Hepatocyte (in vitro differentiated cells): ENCODE measurements at regions not wholly inside any gene's neighbourhood (a gene's known extent, or its start where the extent isn't known, plus 50 kb on each side); places are given as distances from the start of the nearest gene placed in this dataset.

Source experiments
- DNase-seq: peaks from one replicate; pipeline ENCODE4 v3.0.0-alpha.2; 2016; ENCODE audit warnings: low spot score
- H2AFZ ChIP-seq: fragments of 200-600 bp; sonication (generic); 2 replicates; pipeline ENCODE4 v1.6.0; 2016; ENCODE audit warnings: antibody characterized with exemption, mild to moderate bottlenecking
- H3K27ac ChIP-seq: fragments of 200-600 bp; sonication (generic); 2 replicates; pipeline ENCODE4 v1.5.1; 2016; ENCODE audit warnings: mild to moderate bottlenecking
- H3K27me3 ChIP-seq: fragments of 200-600 bp; sonication (generic); 2 replicates; pipeline ENCODE4 v1.6.1; 2016
- H3K36me3 ChIP-seq: fragments of 200-600 bp; sonication (generic); replicated peaks from 2 replicates; pipeline ENCODE4 v1.5.1; 2016; ENCODE audit warnings: low read depth; ENCODE audit not compliant: insufficient read depth
- H3K4me1 ChIP-seq: fragments of 200-600 bp; sonication (generic); 2 replicates; pipeline ENCODE4 v1.5.1; 2016; ENCODE audit warnings: mild to moderate bottlenecking, moderate library complexity; ENCODE audit not compliant: insufficient read depth
- H3K4me2 ChIP-seq: fragments of 200-600 bp; sonication (generic); 2 replicates; pipeline ENCODE4 v1.6.0; 2016
- H3K4me3 ChIP-seq: fragments of 200-600 bp; sonication (generic); 2 replicates; pipeline ENCODE4 v1.5.1; 2016; ENCODE audit warnings: mild to moderate bottlenecking
- H3K79me2 ChIP-seq: fragments of 200-600 bp; sonication (generic); 2 replicates; pipeline ENCODE4 v1.6.0; 2017; ENCODE audit warnings: mild to moderate bottlenecking
- H3K9me2 ChIP-seq: fragments of 200-600 bp; sonication (generic); replicated peaks from 2 replicates; pipeline ENCODE4 v1.6.0; 2017; ENCODE audit warnings: mild to moderate bottlenecking; ENCODE audit not compliant: insufficient read depth
- H3K9me3 ChIP-seq: fragments of 200-600 bp; sonication (generic); 2 replicates; pipeline ENCODE4 v1.5.1; 2016; ENCODE audit warnings: low read depth, mild to moderate bottlenecking
- H4K20me1 ChIP-seq: fragments of 200-600 bp; sonication (generic); 2 replicates; pipeline ENCODE4 v1.6.0; 2016; ENCODE audit warnings: mild to moderate bottlenecking; ENCODE audit not compliant: insufficient read depth, poor library complexity, severe bottlenecking
- CTCF ChIP-seq: fragments of 200-600 bp; sonication (generic); IDR thresholded peaks from 2 replicates; pipeline ENCODE4 v1.5.1; 2016; ENCODE audit warnings: antibody characterized with exemption, mild to moderate bottlenecking; ENCODE audit not compliant: poor library complexity
- EZH2 ChIP-seq: fragments of 200-600 bp; sonication (generic); IDR thresholded peaks from 2 replicates; pipeline ENCODE4 v1.6.1; 2016; ENCODE audit warnings: antibody characterized with exemption, mild to moderate bottlenecking, borderline replicate concordance
- EZH2phosphoT487 ChIP-seq: fragments of 200-600 bp; sonication (generic); IDR thresholded peaks from one replicate; pipeline ENCODE4 v1.6.1; 2018; ENCODE audit warnings: antibody characterized with exemption, mild to moderate bottlenecking, low read depth, moderate library complexity; ENCODE audit not compliant: unreplicated experiment, severe bottlenecking
- WGBS: methylation state at CpG from one replicate; pipeline ENCODE4 v1.1.6; 2016; ENCODE audit warnings: low lambda C conversion rate; ENCODE audit errors: missing lambda C conversion rate; 5-methylcytosine and 5-hydroxymethylcytosine counted together

- Histone ChIP-seq H3K9me3 (no peaks in the 10 kb centered on the region), H3K36me3 (no peaks in the 10 kb centered on the region), H3K9me2 (no peaks in the 10 kb centered on the region), H3K4me3 (no peak overlapping the region), H4K20me1 (no peaks in the 10 kb centered on the region), H2AFZ (no peak overlapping the region), H3K79me2 (no peaks in the 10 kb centered on the region), H3K27ac (no peak overlapping the region), H3K4me1 (no peaks in the 10 kb centered on the region), H3K27me3 (no peaks in the 10 kb centered on the region), H3K4me2 (no peak overlapping the region)
- WGBS, result 77% methylated on average over 3 of the region's 3 CpGs
- peak; percentile 16 for DNase-seq
- TF ChIP-seq EZH2phosphoT487 (no peak), CTCF (no peak), EZH2 (no peak)
Measured at GRCh38 chr2:186068139-186068801, 329.7 kb downstream of the FSIP2 start.

- Histone ChIP-seq H3K4me3 (no peak overlapping the region), H3K36me3 (no peaks in the 10 kb centered on the region), H3K9me2 (no peaks in the 10 kb centered on the region), H2AFZ (no peak overlapping the region), H3K4me1 (no peaks in the 10 kb centered on the region), H3K9me3 (no peaks in the 10 kb centered on the region), H3K4me2 (no peak overlapping the region), H3K79me2 (no peaks in the 10 kb centered on the region), H4K20me1 (no peaks in the 10 kb centered on the region), H3K27ac (no peak overlapping the region), H3K27me3 (no peaks in the 10 kb centered on the region)
- no peak for TF ChIP-seq CTCF
- TF ChIP-seq EZH2phosphoT487, result no peak
- TF ChIP-seq EZH2, result no peak
- WGBS, result 91% methylated on average over 2 of the region's 2 CpGs
- no peak for DNase-seq
Measured at GRCh38 chr2:186069676-186070075, 331.1 kb downstream of the FSIP2 start.

GRCh38 chr2:186085226-186085625, 346.6 kb downstream of the FSIP2 start:
- WGBS, result 74% methylated on average over 1 of the region's 1 CpG
- Histone ChIP-seq H4K20me1 (no peaks in the 10 kb centered on the region), H3K4me1 (no peaks in the 10 kb centered on the region), H3K9me3 (no peaks in the 10 kb centered on the region), H2AFZ (no peak overlapping the region), H3K4me3 (no peak overlapping the region), H3K27me3 (no peaks in the 10 kb centered on the region), H3K9me2 (no peaks in the 10 kb centered on the region), H3K27ac (no peak overlapping the region), H3K79me2 (no peaks in the 10 kb centered on the region), H3K4me2 (no peak overlapping the region), H3K36me3 (no peaks in the 10 kb centered on the region)
- TF ChIP-seq EZH2phosphoT487 (no peak), EZH2 (no peak), CTCF (no peak)
- DNase-seq, result no peak
